ENCODE measurements at regions not wholly inside any gene's neighbourhood (a gene's known extent, or its start where the extent isn't known, plus 50 kb on each side); places are given as distances from the start of the nearest gene placed in this dataset.

DNA sequence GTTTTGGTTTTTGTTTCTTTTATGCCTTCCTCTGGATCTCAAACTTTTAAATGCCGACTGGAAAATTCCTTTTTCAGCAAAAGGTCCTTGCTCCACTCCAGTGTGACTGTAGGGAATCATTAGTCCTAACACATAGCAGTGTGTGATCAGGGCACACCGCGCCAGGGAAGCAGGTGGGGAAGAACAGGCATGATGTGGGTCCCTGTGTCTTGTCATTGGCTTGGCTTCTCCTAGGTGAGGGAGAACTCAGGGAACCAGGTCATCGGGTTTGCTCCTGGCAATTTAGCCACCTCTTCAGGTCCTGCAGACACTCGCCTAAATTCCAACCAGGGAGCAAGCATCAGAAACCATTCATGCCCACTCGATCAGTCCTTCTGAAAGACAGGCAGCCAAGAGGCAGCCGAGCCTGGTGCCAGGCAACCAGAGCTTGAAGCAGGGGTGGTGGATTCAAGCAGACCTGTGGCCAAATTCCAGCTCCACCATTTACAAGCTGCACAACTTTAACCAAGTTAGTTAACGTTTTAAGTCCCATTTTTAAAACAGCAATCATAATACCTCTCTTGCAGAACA, 514.2 kb downstream of the BNC2 start:
- no peaks in the 10 kb centered on the region for H3K27me3 ChIP-seq (ENCODE audit: insufficient read depth)
- no peak for DNase-seq
- no peak overlapping the region for H3K9ac ChIP-seq
- TF ChIP-seq FOXM1 (IDR thresholded peaks at IDR 0.05; ENCODE audit: low read depth) (no peak), RXRA (IDR thresholded peaks at IDR 0.05; ENCODE audit: borderline replicate concordance, low read depth) (no peak), SMC3 (IDR thresholded peaks at IDR 0.05; ENCODE audit: low read depth, low read length) (no peak), SIN3A (IDR thresholded peaks at IDR 0.05; ENCODE audit: borderline replicate concordance, low read depth, low read length) (no peak)
- peaks cover 11% of the 10 kb centered on the region for H3F3A ChIP-seq (replicated peaks; ENCODE audit: insufficient read depth)
- H2AFZ ChIP-seq (ENCODE audit: low read depth) = no peak overlapping the region
- H3K4me3 ChIP-seq (ENCODE audit: low read depth in 2 of 2, low read length in 1 of 2) = no peak overlapping the region
- H3K79me2 ChIP-seq (ENCODE audit: insufficient read depth) = no peaks in the 10 kb centered on the region
- no peaks in the 10 kb centered on the region for H3K9me2 ChIP-seq
- no peaks in the 10 kb centered on the region for H3K9me3 ChIP-seq
- H3K4me2 ChIP-seq = no peak overlapping the region
- WGBS (ENCODE audit: low lambda C conversion rate) = 80% methylated on average over 8 of the region's 8 CpGs
- no peak overlapping the region for H3K27ac ChIP-seq (ENCODE audit: low read depth in 2 of 2, low read length in 1 of 2)
- ChIA-PET CTCF (interaction anchor here (0.8 kb wide), 1 partner anchor 157 kb away, joined by 3 read pairs; no protein-coding TSS in a partner anchor), POLR2A (no interaction called here)
- H3K4me1 ChIP-seq (ENCODE audit: control insufficient read depth in 1 of 2, insufficient read depth in 2 of 2, low read depth in 1 of 2, low read length in 1 of 2) = peaks cover 0 to 1% of the 10 kb centered on the region in 2 experiments; a peak in 1 of 4 replicates
- H4K20me1 ChIP-seq (ENCODE audit: insufficient read depth) = no peaks in the 10 kb centered on the region
- H3K36me3 ChIP-seq (replicated peaks in 1 of 2; ENCODE audit: control insufficient read depth in 1 of 2, insufficient read depth in 2 of 2, low read length in 1 of 2) = no peaks in the 10 kb centered on the region

DNA sequence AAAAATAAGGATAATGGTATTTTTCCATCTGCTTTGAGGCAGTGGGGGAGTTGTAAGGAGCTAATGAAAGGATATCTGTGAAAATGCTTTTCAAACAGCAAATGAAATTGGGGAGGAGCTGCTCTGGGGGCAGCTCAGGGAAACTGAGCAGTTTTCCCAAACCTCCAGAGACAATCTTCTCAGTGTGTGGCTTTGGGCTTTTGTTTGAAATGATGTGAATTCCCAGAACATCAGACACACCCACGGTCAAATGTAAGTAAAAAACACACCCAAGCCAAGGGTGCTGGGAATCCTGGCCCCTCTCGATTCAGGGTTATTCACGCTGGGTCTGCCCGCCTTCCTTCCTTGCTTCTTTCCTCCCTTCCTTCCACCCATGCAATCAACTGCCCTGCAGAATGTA, 512.6 kb downstream of the BNC2 start:
- no peaks in the 10 kb centered on the region for H3K9me2 ChIP-seq
- H3K9me3 ChIP-seq = no peaks in the 10 kb centered on the region
- peaks cover 0 to 9% of the 10 kb centered on the region in 2 experiments; a peak in 3 of 4 replicates for H3K4me1 ChIP-seq (ENCODE audit: control insufficient read depth in 1 of 2, insufficient read depth in 2 of 2, low read depth in 1 of 2, low read length in 1 of 2)
- ChIA-PET CTCF (no interaction called here), POLR2A (no interaction called here)
- H4K20me1 ChIP-seq (ENCODE audit: insufficient read depth) = no peaks in the 10 kb centered on the region
- no peaks in the 10 kb centered on the region for H3K79me2 ChIP-seq (ENCODE audit: insufficient read depth)
- no peaks in the 10 kb centered on the region for H3K36me3 ChIP-seq (replicated peaks in 1 of 2; ENCODE audit: control insufficient read depth in 1 of 2, insufficient read depth in 2 of 2, low read length in 1 of 2)
- H3K27ac ChIP-seq (ENCODE audit: low read depth in 2 of 2, low read length in 1 of 2) = no peak overlapping the region
- TF ChIP-seq SIN3A (IDR thresholded peaks at IDR 0.05; ENCODE audit: borderline replicate concordance, low read depth, low read length) = no peak
- TF ChIP-seq FOSL2 (IDR thresholded peaks at IDR 0.05; ENCODE audit: borderline replicate concordance, low read depth) = no peak
- no peak for TF ChIP-seq FOXJ3 (CRISPR knock-in tag; IDR thresholded peaks at IDR 0.05)
- no peak overlapping the region for H3K4me3 ChIP-seq (ENCODE audit: low read depth in 2 of 2, low read length in 1 of 2)
- no peak overlapping the region for H3K9ac ChIP-seq
- H2AFZ ChIP-seq (ENCODE audit: low read depth) = no peak overlapping the region
- H3K4me2 ChIP-seq = no peak overlapping the region
- H3K27me3 ChIP-seq (ENCODE audit: insufficient read depth) = no peaks in the 10 kb centered on the region
- H3F3A ChIP-seq (replicated peaks; ENCODE audit: insufficient read depth) = peaks cover 18% of the 10 kb centered on the region
- no peak for DNase-seq
- WGBS (ENCODE audit: low lambda C conversion rate) = 89% methylated on average over 4 of the region's 4 CpGs

DNA sequence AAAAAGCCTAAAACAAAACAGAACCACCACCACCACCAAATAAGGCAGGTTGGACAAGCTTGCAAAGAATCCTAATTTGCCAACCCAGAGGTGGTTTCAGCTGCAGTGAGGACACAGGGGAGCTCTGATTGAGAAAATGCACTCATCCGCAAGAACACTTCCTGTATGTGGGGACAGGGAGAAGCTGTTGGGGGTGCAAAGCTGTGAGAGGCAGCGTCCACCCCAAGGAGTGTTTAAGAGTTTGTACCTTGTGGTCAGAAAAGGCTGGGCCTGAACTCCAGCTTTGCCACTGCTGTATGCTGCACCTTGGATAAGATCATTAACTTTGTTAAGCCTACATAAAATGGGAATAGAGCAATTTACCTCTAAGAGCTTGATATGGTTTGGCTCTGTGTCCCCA, 511.7 kb downstream of the BNC2 start:
- no peak overlapping the region for H3K9ac ChIP-seq
- no peaks in the 10 kb centered on the region for H3K9me3 ChIP-seq
- WGBS (ENCODE audit: low lambda C conversion rate) = 96% methylated on average over 2 of the region's 2 CpGs
- H3K27ac ChIP-seq (ENCODE audit: low read depth in 2 of 2, low read length in 1 of 2) = no peak overlapping the region
- H3K4me1 ChIP-seq (ENCODE audit: control insufficient read depth in 1 of 2, insufficient read depth in 2 of 2, low read depth in 1 of 2, low read length in 1 of 2) = peaks cover 5 to 12% of the 10 kb centered on the region in 2 experiments; a peak in 3 of 4 replicates
- CTCF ChIA-PET = no interaction called here
- no peak overlapping the region for H3K4me3 ChIP-seq (ENCODE audit: low read depth in 2 of 2, low read length in 1 of 2)
- no peaks in the 10 kb centered on the region for H3K79me2 ChIP-seq (ENCODE audit: insufficient read depth)
- no peak for DNase-seq
- POLR2A ChIA-PET = no interaction called here
- H3K27me3 ChIP-seq (ENCODE audit: insufficient read depth) = no peaks in the 10 kb centered on the region
- no peak overlapping the region for H3K4me2 ChIP-seq
- H2AFZ ChIP-seq (ENCODE audit: low read depth) = no peak overlapping the region
- H3F3A ChIP-seq (replicated peaks; ENCODE audit: insufficient read depth) = peaks cover 18% of the 10 kb centered on the region
- no peaks in the 10 kb centered on the region for H4K20me1 ChIP-seq (ENCODE audit: insufficient read depth)
- H3K9me2 ChIP-seq = no peaks in the 10 kb centered on the region
- no peaks in the 10 kb centered on the region for H3K36me3 ChIP-seq (replicated peaks in 1 of 2; ENCODE audit: control insufficient read depth in 1 of 2, insufficient read depth in 2 of 2, low read length in 1 of 2)
- TF ChIP-seq, protein P1, sequence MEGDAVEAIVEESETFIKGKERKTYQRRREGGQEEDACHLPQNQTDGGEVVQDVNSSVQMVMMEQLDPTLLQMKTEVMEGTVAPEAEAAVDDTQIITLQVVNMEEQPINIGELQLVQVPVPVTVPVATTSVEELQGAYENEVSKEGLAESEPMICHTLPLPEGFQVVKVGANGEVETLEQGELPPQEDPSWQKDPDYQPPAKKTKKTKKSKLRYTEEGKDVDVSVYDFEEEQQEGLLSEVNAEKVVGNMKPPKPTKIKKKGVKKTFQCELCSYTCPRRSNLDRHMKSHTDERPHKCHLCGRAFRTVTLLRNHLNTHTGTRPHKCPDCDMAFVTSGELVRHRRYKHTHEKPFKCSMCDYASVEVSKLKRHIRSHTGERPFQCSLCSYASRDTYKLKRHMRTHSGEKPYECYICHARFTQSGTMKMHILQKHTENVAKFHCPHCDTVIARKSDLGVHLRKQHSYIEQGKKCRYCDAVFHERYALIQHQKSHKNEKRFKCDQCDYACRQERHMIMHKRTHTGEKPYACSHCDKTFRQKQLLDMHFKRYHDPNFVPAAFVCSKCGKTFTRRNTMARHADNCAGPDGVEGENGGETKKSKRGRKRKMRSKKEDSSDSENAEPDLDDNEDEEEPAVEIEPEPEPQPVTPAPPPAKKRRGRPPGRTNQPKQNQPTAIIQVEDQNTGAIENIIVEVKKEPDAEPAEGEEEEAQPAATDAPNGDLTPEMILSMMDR (IDR thresholded peaks at IDR 0.05) = no peak
- no peak for TF ChIP-seq YY1 (IDR thresholded peaks at IDR 0.05; ENCODE audit: low read depth)
- TF ChIP-seq TAF1 (IDR thresholded peaks at IDR 0.05; ENCODE audit: borderline replicate concordance, low read depth, low read length) = no peak
- TF ChIP-seq, protein P2, sequence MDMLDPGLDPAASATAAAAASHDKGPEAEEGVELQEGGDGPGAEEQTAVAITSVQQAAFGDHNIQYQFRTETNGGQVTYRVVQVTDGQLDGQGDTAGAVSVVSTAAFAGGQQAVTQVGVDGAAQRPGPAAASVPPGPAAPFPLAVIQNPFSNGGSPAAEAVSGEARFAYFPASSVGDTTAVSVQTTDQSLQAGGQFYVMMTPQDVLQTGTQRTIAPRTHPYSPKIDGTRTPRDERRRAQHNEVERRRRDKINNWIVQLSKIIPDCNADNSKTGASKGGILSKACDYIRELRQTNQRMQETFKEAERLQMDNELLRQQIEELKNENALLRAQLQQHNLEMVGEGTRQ (IDR thresholded peaks at IDR 0.05; ENCODE audit: borderline replicate concordance, low read depth, low read length) = no peak
- TF ChIP-seq GABPA (IDR thresholded peaks at IDR 0.05; ENCODE audit: low read depth) = no peak
- TF ChIP-seq RFX5 (IDR thresholded peaks at IDR 0.05; ENCODE audit: low read length) = no peak
- no peak for TF ChIP-seq TEAD4 (IDR thresholded peaks at IDR 0.05; ENCODE audit: borderline replicate concordance, insufficient read depth)
- TF ChIP-seq EZH2phosphoT487 (IDR thresholded peaks at IDR 0.05; ENCODE audit: borderline replicate concordance, low read depth) = no peak
- TF ChIP-seq, protein P3, sequence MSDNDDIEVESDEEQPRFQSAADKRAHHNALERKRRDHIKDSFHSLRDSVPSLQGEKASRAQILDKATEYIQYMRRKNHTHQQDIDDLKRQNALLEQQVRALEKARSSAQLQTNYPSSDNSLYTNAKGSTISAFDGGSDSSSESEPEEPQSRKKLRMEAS (IDR thresholded peaks at IDR 0.05; ENCODE audit: low read depth) = no peak
- TF ChIP-seq GATA2 (CRISPR knock-in tag; IDR thresholded peaks at IDR 0.05) = no peak
- TF ChIP-seq, protein P4, sequence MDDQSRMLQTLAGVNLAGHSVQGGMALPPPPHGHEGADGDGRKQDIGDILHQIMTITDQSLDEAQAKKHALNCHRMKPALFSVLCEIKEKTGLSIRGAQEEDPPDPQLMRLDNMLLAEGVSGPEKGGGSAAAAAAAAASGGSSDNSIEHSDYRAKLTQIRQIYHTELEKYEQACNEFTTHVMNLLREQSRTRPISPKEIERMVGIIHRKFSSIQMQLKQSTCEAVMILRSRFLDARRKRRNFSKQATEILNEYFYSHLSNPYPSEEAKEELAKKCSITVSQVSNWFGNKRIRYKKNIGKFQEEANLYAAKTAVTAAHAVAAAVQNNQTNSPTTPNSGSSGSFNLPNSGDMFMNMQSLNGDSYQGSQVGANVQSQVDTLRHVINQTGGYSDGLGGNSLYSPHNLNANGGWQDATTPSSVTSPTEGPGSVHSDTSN (IDR thresholded peaks at IDR 0.05) = no peak
- no peak for TF ChIP-seq CHD2 (IDR thresholded peaks at IDR 0.05; ENCODE audit: low read length, partially characterized antibody)
- TF ChIP-seq TCF12 (IDR thresholded peaks at IDR 0.05) = no peak

Data from SK-N-SH (cell line).